Peyer's patch (tissue), 4 donors: ENCODE measurements at regions not wholly inside any gene's neighbourhood (a gene's known extent, or its start where the extent isn't known, plus 50 kb on each side); places are given as distances from the start of the nearest gene placed in this dataset.

ENCODE experiments used
- DNase-seq, 3 donors: peaks; one replicate each; pipeline ENCODE4 v3.0.0-alpha.2; 2017 to 2019
- H3K27ac ChIP-seq, 4 donors: fragments of 200-600 bp; sonication (generic); one replicate each; pipeline ENCODE4 v1.5.1; 2016 to 2019
- H3K27me3 ChIP-seq, 2 donors: fragments of 200-600 bp; sonication (generic); one replicate each; pipeline ENCODE4 v1.5.1; 2019
- H3K36me3 ChIP-seq, 3 donors: fragments of 200-600 bp; sonication (generic); one replicate each; pipeline ENCODE4 v1.5.1; 2016 to 2019
- H3K4me1 ChIP-seq, 4 donors: fragments of 200-600 bp; sonication (generic); one replicate each; pipeline ENCODE4 v1.5.1; 2016 to 2019
- H3K4me3 ChIP-seq, 4 donors: fragments of 200-600 bp; sonication (generic); 1 replicate in 3 of 4; 2 replicates in 1 of 4; pipeline ENCODE4 v1.5.1; 2016 to 2019; ENCODE audit warnings: mild to moderate bottlenecking in 1 of 4
- H3K9me3 ChIP-seq, 4 donors: fragments of 200-600 bp; sonication (generic); one replicate each; pipeline ENCODE4 v1.5.1; 2016 to 2019; ENCODE audit warnings: mild to moderate bottlenecking in 1 of 4
- CTCF ChIP-seq, 6 experiments: fragments of 450-650 bp in 4 of 6; fragments of 200-600 bp in 2 of 6; sonication (generic) in 1 of 6; IDR thresholded peaks; one replicate each; pipeline ENCODE4 v1.5.1; 2017 to 2019; ENCODE audit warnings: antibody characterized with exemption in 6 of 6, mild to moderate bottlenecking in 3 of 6, moderate library complexity in 1 of 6
- POLR2A ChIP-seq, 2 donors: fragments of 450-650 bp; IDR thresholded peaks; one replicate each; pipeline ENCODE4 v1.5.1; 2017; ENCODE audit warnings: antibody characterized with exemption in 2 of 2, mild to moderate bottlenecking in 2 of 2, moderate library complexity in 2 of 2

GRCh38 chr18:30489890-30490643 is 552.5 kb downstream of the DSC3 start:
- no peak overlapping the region for H3K27ac ChIP-seq
- TF ChIP-seq POLR2A (IDR thresholded peaks at IDR 0.05) (no peak), CTCF (IDR thresholded peaks at IDR 0.05) (no peak)
- no peak overlapping the region for H3K4me3 ChIP-seq
- H3K36me3 ChIP-seq = no peaks in the 10 kb centered on the region
- H3K4me1 ChIP-seq = no peaks in the 10 kb centered on the region
- DNase-seq = no peak
- no peaks in the 10 kb centered on the region for H3K27me3 ChIP-seq
- no peaks in the 10 kb centered on the region for H3K9me3 ChIP-seq

- TF ChIP-seq POLR2A (IDR thresholded peaks at IDR 0.05) = no peak
- no peak for TF ChIP-seq CTCF (IDR thresholded peaks at IDR 0.05)
These were observed 554.6 kb downstream of the DSC3 start for GRCh38 chr18:30487962-30488361.

DNA sequence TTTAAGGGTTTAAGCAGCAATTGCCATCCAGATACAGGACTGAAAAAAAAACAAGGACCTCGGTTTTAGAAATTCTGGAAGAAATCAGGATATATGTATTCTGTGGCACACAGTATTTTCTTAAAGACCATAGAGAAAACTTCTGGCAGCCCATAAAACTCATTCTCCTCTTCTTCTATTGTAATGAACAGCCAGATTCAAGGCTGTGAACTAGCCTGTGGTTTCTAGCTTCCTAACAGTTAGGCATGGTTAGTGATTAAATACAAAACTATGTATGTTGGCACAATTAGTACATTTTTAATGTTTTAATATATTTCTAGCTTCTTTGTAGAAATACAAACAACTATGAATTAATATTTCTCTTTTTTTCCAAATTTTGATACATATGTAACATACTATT is 555.7 kb downstream of the DSC3 start:
- Histone ChIP-seq H3K36me3 (no peaks in the 10 kb centered on the region), H3K27ac (no peak overlapping the region), H3K27me3 (no peaks in the 10 kb centered on the region), H3K4me3 (no peak overlapping the region), H3K4me1 (no peaks in the 10 kb centered on the region), H3K9me3 (no peaks in the 10 kb centered on the region)
- DNase-seq = no peak
- TF ChIP-seq CTCF (IDR thresholded peaks at IDR 0.05) (no peak), POLR2A (IDR thresholded peaks at IDR 0.05) (no peak)

More at GRCh38 chr18:30487962-30488361, 554.6 kb downstream of the DSC3 start:
- no peak overlapping the region for H3K4me3 ChIP-seq
- H3K27me3 ChIP-seq = no peaks in the 10 kb centered on the region
- DNase-seq = no peak
- no peaks in the 10 kb centered on the region for H3K9me3 ChIP-seq
- H3K36me3 ChIP-seq = no peaks in the 10 kb centered on the region
- H3K27ac ChIP-seq = no peak overlapping the region
- no peaks in the 10 kb centered on the region for H3K4me1 ChIP-seq

DNA sequence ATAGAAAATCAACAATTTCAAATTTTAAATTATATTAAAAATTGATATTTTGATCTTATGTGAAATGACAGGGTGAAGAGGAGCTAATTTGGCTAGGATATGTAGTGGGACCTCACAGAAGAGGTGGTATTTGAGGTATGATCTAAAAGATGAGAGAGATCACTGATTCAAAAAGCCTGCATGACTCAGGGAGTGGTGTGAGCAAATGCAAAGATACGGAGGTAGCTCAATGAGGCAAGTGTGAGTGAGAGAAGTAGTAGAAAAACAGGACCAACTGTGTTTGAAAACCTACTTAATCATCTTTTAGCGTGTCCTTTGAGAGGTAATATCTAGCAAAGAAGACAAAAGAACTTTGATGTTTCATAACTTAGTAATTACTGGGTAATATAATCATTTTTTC is 557.5 kb downstream of the DSC3 start:
- Histone ChIP-seq H3K9me3 (no peaks in the 10 kb centered on the region), H3K4me3 (no peak overlapping the region), H3K36me3 (no peaks in the 10 kb centered on the region), H3K27me3 (no peaks in the 10 kb centered on the region), H3K27ac (no peak overlapping the region), H3K4me1 (no peaks in the 10 kb centered on the region)
- no peak for DNase-seq
- TF ChIP-seq CTCF (IDR thresholded peaks at IDR 0.05) = no peak
- TF ChIP-seq POLR2A (IDR thresholded peaks at IDR 0.05) = no peak

DNA sequence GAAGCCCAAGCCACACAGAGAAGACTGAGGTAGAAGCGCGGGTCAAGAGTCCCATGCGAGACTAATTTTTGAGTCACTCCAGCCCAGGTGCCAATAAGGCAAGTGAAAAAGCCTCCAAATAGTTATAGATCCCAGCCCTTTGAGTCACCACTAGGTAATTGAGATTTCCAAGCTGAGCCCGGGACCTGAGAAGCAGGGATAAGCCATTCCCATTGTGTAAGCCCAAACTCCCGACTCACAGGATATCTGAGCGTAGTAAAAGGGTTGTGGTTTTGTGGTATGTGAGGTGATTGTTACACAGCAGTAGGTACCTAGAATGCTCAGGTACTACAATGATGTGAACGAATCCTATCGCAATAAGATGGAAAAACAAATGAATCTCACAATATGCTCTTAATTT is 560.7 kb downstream of the DSC3 start:
- TF ChIP-seq POLR2A (IDR thresholded peaks at IDR 0.05) (no peak), CTCF (IDR thresholded peaks at IDR 0.05) (no peak)
- DNase-seq = no peak

More for the DNA sequence above, 560.7 kb downstream of the DSC3 start:
- H3K4me1 ChIP-seq = no peaks in the 10 kb centered on the region
- no peaks in the 10 kb centered on the region for H3K27me3 ChIP-seq
- no peak overlapping the region for H3K27ac ChIP-seq
- no peak overlapping the region for H3K4me3 ChIP-seq
- no peaks in the 10 kb centered on the region for H3K9me3 ChIP-seq
- H3K36me3 ChIP-seq = no peaks in the 10 kb centered on the region
